Osteocyte (in vitro differentiated cells): ENCODE measurements at regions not wholly inside any gene's neighbourhood (a gene's known extent, or its start where the extent isn't known, plus 50 kb on each side); places are given as distances from the start of the nearest gene placed in this dataset.

Experiments used
- DNase-seq: peaks from one replicate; pipeline ENCODE4 v3.0.0; 2021; ENCODE audit warnings: mixed read lengths; ENCODE audit not compliant: unreplicated experiment; ENCODE audit errors: extremely low spot score
- H3K27ac Mint-ChIP-seq: one replicate; pipeline ENCODE4 v1.8.0; 2021; ENCODE audit warnings: mild to moderate bottlenecking, mixed read lengths; ENCODE audit not compliant: unreplicated experiment
- H3K27me3 Mint-ChIP-seq: one replicate; pipeline ENCODE4 v1.8.0; 2021; ENCODE audit warnings: mixed read lengths; ENCODE audit not compliant: unreplicated experiment
- H3K36me3 Mint-ChIP-seq: one replicate; pipeline ENCODE4 v1.8.0; 2021; ENCODE audit warnings: mixed read lengths; ENCODE audit not compliant: unreplicated experiment
- H3K4me1 Mint-ChIP-seq: one replicate; pipeline ENCODE4 v1.8.0; 2021; ENCODE audit warnings: mixed read lengths; ENCODE audit not compliant: unreplicated experiment
- H3K4me3 Mint-ChIP-seq: one replicate; pipeline ENCODE4 v1.8.0; 2021; ENCODE audit warnings: mild to moderate bottlenecking, moderate library complexity, mixed read lengths; ENCODE audit not compliant: unreplicated experiment
- H3K9me3 Mint-ChIP-seq: one replicate; pipeline ENCODE4 v1.8.0; 2021; ENCODE audit warnings: mixed read lengths; ENCODE audit not compliant: unreplicated experiment
- CTCF ChIP-seq: fragments of 200-600 bp; sonication (generic); IDR thresholded peaks from 2 replicates; pipeline ENCODE4 v1.5.0; 2021; ENCODE audit warnings: antibody characterized with exemption, mild to moderate bottlenecking, moderate library complexity

- no peaks in the 10 kb centered on the region for H3K4me1 Mint-ChIP-seq
- no peak for DNase-seq
- peaks cover 8% of the 10 kb centered on the region for H3K27me3 Mint-ChIP-seq
- H3K27ac Mint-ChIP-seq: no peak overlapping the region
- no peak for TF ChIP-seq CTCF
- no peaks in the 10 kb centered on the region for H3K36me3 Mint-ChIP-seq
- no peaks in the 10 kb centered on the region for H3K9me3 Mint-ChIP-seq
- no peak overlapping the region for H3K4me3 Mint-ChIP-seq
These were observed 159.5 kb downstream of the UGT8 start for GRCh38 chr4:114758066-114758465.

- no peak for DNase-seq
- H3K4me3 Mint-ChIP-seq: no peak overlapping the region
- H3K27me3 Mint-ChIP-seq: no peaks in the 10 kb centered on the region
- TF ChIP-seq CTCF: no peak
- H3K9me3 Mint-ChIP-seq: no peaks in the 10 kb centered on the region
- no peak overlapping the region for H3K27ac Mint-ChIP-seq
- H3K36me3 Mint-ChIP-seq: no peaks in the 10 kb centered on the region
- peaks cover 2% of the 10 kb centered on the region for H3K4me1 Mint-ChIP-seq
These were observed 169.9 kb downstream of the UGT8 start for GRCh38 chr4:114768501-114768900.

- H3K9me3 Mint-ChIP-seq: no peaks in the 10 kb centered on the region
- H3K27ac Mint-ChIP-seq: no peak overlapping the region
- H3K27me3 Mint-ChIP-seq: no peaks in the 10 kb centered on the region
- peaks cover 2% of the 10 kb centered on the region for H3K4me1 Mint-ChIP-seq
- no peak overlapping the region for H3K4me3 Mint-ChIP-seq
- TF ChIP-seq CTCF: no peak
- no peak for DNase-seq
- H3K36me3 Mint-ChIP-seq: no peaks in the 10 kb centered on the region
These were observed 172.0 kb downstream of the UGT8 start for GRCh38 chr4:114770624-114771023.

- peaks cover 4% of the 10 kb centered on the region for H3K4me1 Mint-ChIP-seq
- TF ChIP-seq CTCF: no peak
- no peaks in the 10 kb centered on the region for H3K9me3 Mint-ChIP-seq
- H3K36me3 Mint-ChIP-seq: no peaks in the 10 kb centered on the region
- no peak overlapping the region for H3K27ac Mint-ChIP-seq
- no peak for DNase-seq
- H3K27me3 Mint-ChIP-seq: no peaks in the 10 kb centered on the region
- no peak overlapping the region for H3K4me3 Mint-ChIP-seq
These were observed 174.7 kb downstream of the UGT8 start for GRCh38 chr4:114773339-114773738.
